Endothelial cell (in vitro differentiated cells): ENCODE measurements at regions not wholly inside any gene's neighbourhood (a gene's known extent, or its start where the extent isn't known, plus 50 kb on each side); places are given as distances from the start of the nearest gene placed in this dataset.

Experiments used
- DNase-seq: peaks from one replicate; pipeline ENCODE4 v3.0.0; 2021; ENCODE audit warnings: low spot score
- H3K27ac Mint-ChIP-seq: one replicate; pipeline ENCODE4 v1.8.0; 2021; ENCODE audit warnings: mixed read lengths, inconsistent platforms; ENCODE audit not compliant: unreplicated experiment
- H3K27me3 Mint-ChIP-seq: one replicate; pipeline ENCODE4 v1.8.0; 2021; ENCODE audit warnings: mild to moderate bottlenecking, moderate library complexity, mixed read lengths, inconsistent platforms; ENCODE audit not compliant: unreplicated experiment
- H3K36me3 Mint-ChIP-seq: one replicate; pipeline ENCODE4 v1.8.0; 2021; ENCODE audit warnings: mild to moderate bottlenecking, low read depth, mixed read lengths, inconsistent platforms; ENCODE audit not compliant: unreplicated experiment
- H3K4me1 Mint-ChIP-seq: one replicate; pipeline ENCODE4 v1.8.0; 2021; ENCODE audit warnings: mild to moderate bottlenecking, mixed read lengths, inconsistent platforms; ENCODE audit not compliant: unreplicated experiment
- H3K4me3 Mint-ChIP-seq: one replicate; pipeline ENCODE4 v1.8.0; 2021; ENCODE audit warnings: mild to moderate bottlenecking, mixed read lengths, inconsistent platforms; ENCODE audit not compliant: unreplicated experiment
- H3K9me3 Mint-ChIP-seq: one replicate; pipeline ENCODE4 v1.8.0; 2021; ENCODE audit warnings: mixed read lengths, inconsistent platforms; ENCODE audit not compliant: unreplicated experiment
- CTCF ChIP-seq: fragments of 200-600 bp; sonication (generic); IDR thresholded peaks from one replicate; pipeline ENCODE4 v1.5.0; 2021; ENCODE audit warnings: antibody characterized with exemption; ENCODE audit not compliant: unreplicated experiment

GRCh38 chr1:209390764-209391163 lies 192.8 kb upstream of the CAMK1G start:
- H3K27me3 Mint-ChIP-seq: peaks cover 4% of the 10 kb centered on the region
- no peak overlapping the region for H3K27ac Mint-ChIP-seq
- H3K4me1 Mint-ChIP-seq: peaks cover 9% of the 10 kb centered on the region
- DNase-seq: no peak
- H3K36me3 Mint-ChIP-seq: no peaks in the 10 kb centered on the region
- TF ChIP-seq CTCF: no peak
- H3K9me3 Mint-ChIP-seq: no peaks in the 10 kb centered on the region
- H3K4me3 Mint-ChIP-seq: no peak overlapping the region

- no peak for DNase-seq
- Mint-ChIP-seq H3K36me3 (no peaks in the 10 kb centered on the region), H3K27ac (no peak overlapping the region), H3K9me3 (no peaks in the 10 kb centered on the region), H3K4me1 (peaks cover 10% of the 10 kb centered on the region), H3K4me3 (no peak overlapping the region), H3K27me3 (peaks cover 4% of the 10 kb centered on the region)
- TF ChIP-seq CTCF: no peak
Measured at GRCh38 chr1:209391792-209392191, 191.7 kb upstream of the CAMK1G start.

- TF ChIP-seq CTCF: no peak
- Mint-ChIP-seq H3K27me3 (peaks cover 4% of the 10 kb centered on the region), H3K9me3 (no peaks in the 10 kb centered on the region), H3K4me3 (no peak overlapping the region), H3K36me3 (no peaks in the 10 kb centered on the region), H3K27ac (no peak overlapping the region), H3K4me1 (peaks cover 10% of the 10 kb centered on the region)
- no peak for DNase-seq
Measured at GRCh38 chr1:209395169-209395568, 188.3 kb upstream of the CAMK1G start.

GRCh38 chr1:209397371-209397770 lies 186.1 kb upstream of the CAMK1G start:
- Mint-ChIP-seq H3K4me1 (peaks cover 10% of the 10 kb centered on the region), H3K36me3 (no peaks in the 10 kb centered on the region), H3K27me3 (peaks cover 2% of the 10 kb centered on the region), H3K27ac (no peak overlapping the region), H3K9me3 (no peaks in the 10 kb centered on the region), H3K4me3 (no peak overlapping the region)
- no peak for DNase-seq
- TF ChIP-seq CTCF: no peak

- Mint-ChIP-seq H3K9me3 (no peaks in the 10 kb centered on the region), H3K4me1 (peaks cover 10% of the 10 kb centered on the region), H3K4me3 (no peak overlapping the region), H3K27me3 (peaks cover 2% of the 10 kb centered on the region), H3K27ac (no peak overlapping the region), H3K36me3 (no peaks in the 10 kb centered on the region)
- no peak for TF ChIP-seq CTCF
- DNase-seq: no peak
Measured at GRCh38 chr1:209397910-209398309, 185.6 kb upstream of the CAMK1G start.
